GDM1 (cell line): ENCODE measurements at regions not wholly inside any gene's neighbourhood (a gene's known extent, or its start where the extent isn't known, plus 50 kb on each side); places are given as distances from the start of the nearest gene placed in this dataset.

ENCODE experiments used
- DNase-seq: peaks from one replicate; lab custom pipeline; 2025; lab: John Stamatoyannopoulos, UW

- no peak for DNase-seq
Observed at GRCh38 chr14:61948376-61948775, 186.2 kb downstream of the SNAPC1 start.

GRCh38 chr14:61950340-61950739 lies 188.1 kb downstream of the SNAPC1 start:
- no peak for DNase-seq

GRCh38 chr14:61953602-61954001 lies 191.4 kb downstream of the SNAPC1 start:
- DNase-seq, result no peak

DNA sequence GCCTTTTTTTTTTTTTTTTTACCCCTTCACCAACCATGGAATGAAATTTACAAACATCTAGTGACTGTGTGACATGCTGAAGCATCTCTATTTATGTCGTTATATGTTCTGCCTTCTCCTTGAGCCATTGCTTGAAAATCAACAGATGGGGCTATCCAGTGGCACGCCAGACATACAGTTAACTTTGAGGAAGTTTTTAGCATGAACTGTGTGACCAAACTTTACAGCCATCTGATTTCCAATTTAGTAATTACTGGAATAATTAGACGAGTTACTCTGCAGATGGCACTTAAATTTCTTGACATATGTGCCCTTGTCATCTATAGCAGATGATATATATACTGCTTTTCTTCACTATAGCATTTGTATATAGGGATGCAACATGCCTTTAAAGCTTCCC lies 192.1 kb downstream of the SNAPC1 start:
- no peak for DNase-seq

GRCh38 chr14:61956517-61956916 lies 194.3 kb downstream of the SNAPC1 start:
- no peak for DNase-seq

DNA sequence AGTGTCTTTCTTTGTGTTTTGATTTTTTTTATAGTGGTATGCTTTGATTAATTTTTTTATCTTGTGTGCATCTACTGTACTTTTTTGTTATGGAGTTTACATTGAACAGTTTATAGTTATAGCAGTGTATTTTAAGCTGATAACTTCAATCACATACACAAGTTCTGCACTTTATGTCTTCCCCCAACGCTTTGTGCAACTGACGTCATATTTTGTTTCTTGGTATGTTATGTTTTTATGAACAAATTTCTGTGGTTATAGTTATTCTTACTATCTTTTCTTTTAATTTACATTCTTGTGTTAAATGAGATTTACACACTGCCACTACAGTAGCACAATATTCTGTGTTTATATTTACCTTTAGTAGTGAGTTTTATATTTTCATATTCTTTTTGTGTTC lies 197.1 kb downstream of the SNAPC1 start:
- DNase-seq, result no peak

- DNase-seq, result no peak
Observed at GRCh38 chr14:61961369-61961768, 199.1 kb downstream of the SNAPC1 start.

DNA sequence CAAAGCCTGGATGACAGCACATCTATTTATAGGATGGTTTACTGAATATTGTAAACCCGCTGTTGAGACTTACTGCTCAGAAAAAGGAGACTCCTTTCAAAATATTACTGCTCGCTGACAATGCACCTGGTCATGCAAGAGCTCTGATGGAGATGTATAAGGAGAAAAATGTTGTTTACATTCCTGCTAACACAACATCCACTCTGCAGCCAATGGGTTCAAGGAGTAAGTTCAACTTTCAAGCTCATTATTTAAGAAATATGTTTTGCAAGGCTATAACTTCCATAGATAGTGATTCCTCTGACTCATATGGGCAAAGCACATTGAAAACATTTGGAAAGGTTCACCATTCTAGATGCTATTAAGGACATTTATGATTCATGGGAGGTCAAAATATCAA lies 201.7 kb downstream of the SNAPC1 start:
- DNase-seq, result no peak

GRCh38 chr14:61965030-61965745 lies 203.0 kb downstream of the SNAPC1 start:
- DNase-seq, result no peak

- DNase-seq, result no peak
Observed at GRCh38 chr14:61968207-61968606, 206.0 kb downstream of the SNAPC1 start.

GRCh38 chr14:61972711-61973110 lies 210.5 kb downstream of the SNAPC1 start:
- DNase-seq, result no peak

GRCh38 chr14:61973981-61974380 lies 211.8 kb downstream of the SNAPC1 start:
- DNase-seq, result no peak

- no peak for DNase-seq
Observed at GRCh38 chr14:61977217-61977616, 215.0 kb downstream of the SNAPC1 start.

GRCh38 chr14:61988240-61988639 lies 226.0 kb downstream of the SNAPC1 start:
- no peak for DNase-seq

DNA sequence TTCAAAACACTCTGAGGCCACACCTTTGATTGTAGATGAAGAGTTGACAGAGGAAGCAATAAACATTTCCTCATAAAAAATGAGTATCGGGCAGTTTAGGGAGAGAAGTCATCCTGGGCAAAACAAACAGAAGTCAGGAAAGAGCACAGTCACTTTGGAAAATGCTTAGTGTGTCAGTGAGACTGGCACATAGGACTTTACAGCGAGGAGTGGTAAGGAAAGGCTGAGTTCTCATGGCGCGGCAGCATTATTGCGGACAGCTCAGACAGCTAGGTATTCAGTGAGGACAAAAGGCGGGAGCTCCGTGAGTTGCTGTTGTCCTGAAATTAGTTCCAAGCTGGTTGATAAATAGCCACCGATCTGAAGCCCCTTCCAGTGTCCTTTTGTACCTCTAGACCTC lies 229.9 kb downstream of the SNAPC1 start:
- DNase-seq, result no peak

- DNase-seq, result no peak
Observed at GRCh38 chr14:61992926-61993325, 230.7 kb downstream of the SNAPC1 start.

GRCh38 chr14:61994589-61994988 lies 232.4 kb downstream of the SNAPC1 start:
- DNase-seq, result no peak

DNA sequence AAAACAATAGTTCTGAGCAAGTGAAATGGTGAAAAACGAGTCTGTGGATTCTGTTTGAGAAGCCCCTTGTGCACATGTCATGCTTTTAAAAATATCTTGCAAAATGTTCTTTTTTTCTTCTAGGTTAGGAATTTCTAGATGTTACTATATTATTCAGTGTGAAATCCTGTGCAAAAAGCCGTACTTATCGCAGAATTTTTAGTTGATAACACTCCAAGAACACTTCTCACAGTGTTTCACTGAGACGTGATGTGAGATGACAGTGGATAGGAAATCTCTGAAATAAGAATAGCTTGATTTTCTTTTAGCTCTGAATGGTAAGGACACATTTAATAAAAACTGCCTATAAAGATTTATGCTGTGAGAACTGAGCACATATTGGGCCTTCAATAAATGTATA lies 234.5 kb downstream of the SNAPC1 start:
- no peak for DNase-seq

DNA sequence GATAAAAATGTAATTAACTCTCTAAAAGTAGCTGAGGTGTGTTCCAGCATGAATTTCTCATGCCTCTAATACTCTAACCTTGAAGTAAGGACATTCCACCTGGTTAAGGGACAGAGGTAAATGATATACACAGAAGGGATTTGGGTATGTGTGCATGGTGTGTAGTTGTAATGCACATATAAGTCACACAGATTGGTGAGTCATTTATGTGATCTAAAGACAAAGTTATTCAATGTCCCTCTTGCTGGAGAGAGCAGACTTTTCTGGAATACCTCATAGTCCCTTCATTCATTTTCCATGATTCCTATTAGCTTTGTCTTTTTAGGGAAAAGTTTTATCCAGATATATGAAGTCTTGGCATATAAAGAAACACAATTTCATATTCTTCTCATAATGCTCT lies 234.9 kb downstream of the SNAPC1 start:
- no peak for DNase-seq

DNA sequence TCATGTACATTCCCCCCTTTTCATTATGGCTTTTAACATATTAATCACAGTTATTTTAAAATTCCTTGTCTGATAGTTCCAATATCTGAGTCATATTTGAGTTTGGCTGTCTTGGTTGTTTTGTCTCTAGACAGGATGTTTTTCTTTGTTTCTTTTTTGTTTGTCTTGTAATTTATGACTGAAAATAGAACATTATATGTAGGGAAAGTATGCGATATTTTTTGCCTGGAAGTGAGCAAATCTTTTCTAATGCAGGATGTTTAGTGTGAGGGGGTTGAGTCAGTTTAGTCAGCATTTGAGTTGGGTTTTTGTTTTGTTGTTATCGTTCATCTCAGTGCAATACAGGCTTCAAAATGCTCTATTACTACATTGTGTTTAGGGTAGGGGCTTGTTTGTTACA lies 239.7 kb downstream of the SNAPC1 start:
- no peak for DNase-seq

DNA sequence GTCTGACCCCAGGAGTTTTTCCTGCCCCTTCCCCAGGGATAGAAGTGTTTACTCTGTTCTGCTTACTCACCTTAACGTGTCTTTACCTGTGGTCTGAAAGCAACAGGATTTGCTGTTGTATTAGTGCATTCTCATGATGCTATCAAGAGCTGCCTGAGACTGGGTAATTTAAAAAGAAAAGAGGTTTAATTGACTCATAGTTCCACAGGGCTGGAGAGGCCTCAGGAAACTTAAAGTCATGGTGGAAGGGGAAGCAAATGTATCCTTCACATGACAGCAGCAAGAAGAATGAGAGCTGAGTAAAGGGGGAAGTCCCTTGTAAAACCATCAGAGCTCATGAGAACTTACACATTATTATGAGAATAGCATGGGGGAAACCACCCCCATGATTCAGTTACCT lies 240.4 kb downstream of the SNAPC1 start:
- no peak for DNase-seq

GRCh38 chr14:62003701-62004100 lies 241.5 kb downstream of the SNAPC1 start:
- no peak for DNase-seq

- DNase-seq, result no peak
Observed at GRCh38 chr14:62006116-62006731, 244.0 kb downstream of the SNAPC1 start.

DNA sequence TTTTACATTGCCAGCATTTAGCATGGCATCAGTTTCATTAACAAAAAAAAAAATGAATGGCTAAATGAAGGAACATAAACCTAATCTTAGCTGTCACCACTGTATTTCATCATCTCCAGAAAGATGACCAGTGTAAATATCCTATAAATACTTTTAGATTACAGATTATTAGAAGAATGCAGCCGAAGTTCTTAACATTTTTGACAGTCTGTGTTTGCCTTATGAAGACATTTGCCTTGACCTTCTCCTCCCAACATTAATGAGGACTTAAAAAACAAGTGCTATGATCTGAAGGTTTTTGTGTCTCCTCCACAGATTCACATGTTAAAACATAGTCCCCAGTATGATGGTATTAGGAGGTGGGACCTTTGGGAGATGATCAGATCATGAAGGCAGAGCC lies 253.0 kb downstream of the SNAPC1 start:
- DNase-seq, result no peak
